HepG2 (cell line): ENCODE measurements at regions not wholly inside any gene's neighbourhood (a gene's known extent, or its start where the extent isn't known, plus 50 kb on each side); places are given as distances from the start of the nearest gene placed in this dataset.

Source experiments
- ATAC-seq: fragments of 200-7000 bp; cut with Tn5 transposase; 3 replicates; pipeline ENCODE4 v1.9.1; 2020; ENCODE audit warnings: mild to moderate bottlenecking, moderate library complexity
- BruUV-seq: library from RNA; stranded (reverse); fragments of 400-500 nt; replicated peaks from 2 replicates; lab custom pipeline; 2021; lab: Mats Ljungman, UMichigan
- CTCF ChIA-PET: fragments of 300-600 bp; formaldehyde crosslinking; extraction: SDS; loops from one replicate; lab custom pipeline; 2021; ENCODE audit warnings: low total read pairs, inconsistent platforms, low intra/inter-chr PET ratio; lab: Yijun Ruan, JAX
- POLR2A ChIA-PET: fragments of 350-600 bp; sonication (Branson Sonifier 250); formaldehyde crosslinking; loops from one replicate; lab custom pipeline; 2020; ENCODE audit warnings: antibody characterized with exemption, inconsistent platforms; lab: Yijun Ruan, JAX
- DNase-seq: peaks from one replicate; pipeline ENCODE4 v3.0.0-alpha.2; 2015; ENCODE audit warnings: low spot score
- FAIRE-seq: peaks from 3 replicates; lab custom pipeline; 2011; peaks lifted over from hg19 to GRCh38; lab: Jason Lieb, UNC
- H2AFZ ChIP-seq: one replicate; pipeline ENCODE4 v1.6.1; 2011; ENCODE audit warnings: low read length, inconsistent platforms
- H3K27ac ChIP-seq: fragments of 300-600 bp; 3 replicates; pipeline ENCODE4 v1.8.0; 2011; ENCODE audit warnings: mixed run types, mild to moderate bottlenecking, mixed read lengths, low read length, inconsistent platforms; ENCODE audit not compliant: insufficient read depth; ENCODE audit errors: extremely low read length
- H3K27me3 ChIP-seq, 2 experiments: fragments of 200-600 bp in 1 of 2; 2 replicates in 1 of 2; 3 replicates in 1 of 2; pipeline versions ENCODE4 v1.6.0 to v1.8.0; 2011; ENCODE audit warnings: low read length in 2 of 2, mild to moderate bottlenecking in 2 of 2, moderate library complexity in 2 of 2, inconsistent platforms in 1 of 2; ENCODE audit not compliant: insufficient read depth in 2 of 2, control insufficient read depth in 1 of 2
- H3K36me3 ChIP-seq, 2 experiments: fragments of 200-600 bp in 1 of 2; replicated peaks in 1 of 2; 2 replicates in 1 of 2; 3 replicates in 1 of 2; pipeline versions ENCODE4 v1.5.1 to v1.8.0; 2011; ENCODE audit warnings: low read length in 2 of 2, inconsistent platforms in 1 of 2; ENCODE audit not compliant: insufficient read depth in 2 of 2, control insufficient read depth in 1 of 2
- H3K4me1 ChIP-seq: 2 replicates; pipeline ENCODE4 v1.5.1; 2012; ENCODE audit warnings: low read length, inconsistent platforms; ENCODE audit not compliant: insufficient read depth
- H3K4me2 ChIP-seq: 2 replicates; pipeline ENCODE4 v1.6.0; 2011; ENCODE audit warnings: low read depth, low read length, inconsistent platforms
- H3K4me3 ChIP-seq, 3 experiments: fragments of 200-600 bp in 1 of 3; sonication (generic), shearing (Covaris generic) in 1 of 3; replicated peaks in 1 of 3; 2 replicates each; pipeline ENCODE4 v1.5.1; 2011 to 2016; ENCODE audit warnings: low read length in 3 of 3, inconsistent platforms in 2 of 3, low read depth in 2 of 3, mild to moderate bottlenecking in 2 of 3, control low read depth in 1 of 3, mixed read lengths in 1 of 3; ENCODE audit not compliant: insufficient read depth in 1 of 3
- H3K79me2 ChIP-seq: one replicate; pipeline ENCODE4 v1.6.1; 2011; ENCODE audit warnings: low read length, inconsistent platforms; ENCODE audit not compliant: insufficient read depth
- H3K9ac ChIP-seq: 2 replicates; pipeline ENCODE4 v1.6.0; 2011; ENCODE audit warnings: mild to moderate bottlenecking, low read depth, low read length, inconsistent platforms; ENCODE audit not compliant: insufficient read depth
- H3K9me3 ChIP-seq: 2 replicates; pipeline ENCODE4 v1.5.1; 2012; ENCODE audit warnings: mild to moderate bottlenecking, low read length
- H4K20me1 ChIP-seq: 2 replicates; pipeline ENCODE4 v1.6.0; 2011; ENCODE audit warnings: inconsistent platforms, mild to moderate bottlenecking, low read length, moderate library complexity; ENCODE audit not compliant: insufficient read depth
- HMG20B ChIP-seq: conservative IDR thresholded peaks from 2 replicates; pipeline ENCODE4 v1.6.1; 2016; ENCODE audit warnings: missing genetic modification reagents, missing compliant biosample characterization
- IKZF1 ChIP-seq: fragments of 450-650 bp; IDR thresholded peaks from 2 replicates; pipeline ENCODE4 v1.7.1; 2016
- NFIB ChIP-seq: sonication (generic); formaldehyde crosslinking; IDR thresholded peaks from 2 replicates; pipeline ENCODE4 v1.9.0; 2021; ENCODE audit warnings: missing genetic modification reagents, mild to moderate bottlenecking, borderline replicate concordance
- SUZ12 ChIP-seq: fragments of 150-350 bp; IDR thresholded peaks from 2 replicates; pipeline ENCODE4 v1.6.1; 2014; ENCODE audit warnings: low read depth, low read length
- THAP11 ChIP-seq: IDR thresholded peaks from 2 replicates; pipeline ENCODE4 v1.6.1; 2016; ENCODE audit warnings: missing biosample characterization, missing genetic modification reagents
- WIZ ChIP-seq: sonication (generic); formaldehyde crosslinking; IDR thresholded peaks from 2 replicates; pipeline ENCODE4 v1.5.1; 2020; ENCODE audit warnings: mild to moderate bottlenecking, missing genetic modification reagents
- ZNF232 ChIP-seq: sonication (generic); formaldehyde crosslinking; IDR thresholded peaks from 2 replicates; pipeline ENCODE4 v1.4.0; 2020; ENCODE audit warnings: missing genetic modification reagents, borderline replicate concordance
- ZNF850 ChIP-seq: sonication (generic); formaldehyde crosslinking; conservative IDR thresholded peaks from 2 replicates; pipeline ENCODE4 v1.9.0; 2021; ENCODE audit warnings: mild to moderate bottlenecking, missing genetic modification reagents
- WGBS: methylation state at CpG from one replicate; pipeline ENCODE4 v1.1.6; 2017; ENCODE audit warnings: low lambda C conversion rate; 5-methylcytosine and 5-hydroxymethylcytosine counted together
- in situ Hi-C: cut with HindIII; loops from 2 replicates; pipeline ENCODE4 v1.10.0; 2017; ENCODE audit warnings: low pct_unique_long_range_greater_than_20kb; ENCODE audit not compliant: extremely low pct_ligation_motif_present
- intact Hi-C: fragments of 100-400 bp; cut with micrococcal nuclease; formaldehyde crosslinking; loops from one replicate; pipeline ENCODE4 v1.10.0; 2022; ENCODE audit not compliant: unreplicated experiment
- TF ChIP-seq, protein P1 (sequence below): IDR thresholded peaks from 2 replicates; pipeline ENCODE4 v1.6.1; 2016; ENCODE audit warnings: low read depth, missing genetic modification reagents, missing compliant biosample characterization
- TF ChIP-seq, protein P2 (sequence below): sonication (generic); formaldehyde crosslinking; IDR thresholded peaks from 2 replicates; pipeline ENCODE4 v1.8.0; 2022; ENCODE audit warnings: mild to moderate bottlenecking, missing genetic modification reagents; ENCODE audit not compliant: insufficient replicate concordance

DNA sequence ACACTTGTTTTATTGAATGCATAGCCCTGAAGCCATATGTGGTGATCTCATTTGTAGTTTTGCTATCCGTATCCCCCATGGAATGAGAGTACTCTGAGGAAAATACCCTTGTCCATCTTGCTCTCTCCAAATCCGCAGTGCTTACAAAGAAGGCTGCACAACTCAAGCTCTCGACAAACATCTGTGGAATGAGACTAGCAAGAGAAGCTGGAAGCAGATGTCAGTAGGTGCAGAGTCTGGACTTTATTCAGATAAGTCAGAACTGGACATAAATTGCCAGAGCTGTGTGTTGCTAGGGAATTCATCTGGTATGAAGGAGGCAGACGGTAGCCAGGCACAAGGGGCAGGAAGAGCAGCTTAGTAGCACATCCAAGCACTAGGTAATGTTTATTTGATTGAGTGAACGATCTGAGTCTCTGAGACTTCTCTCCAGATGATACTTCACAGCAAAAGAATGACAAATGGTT, 1046.2 kb downstream of the XPNPEP1 start (continued):
- TF ChIP-seq, protein P1, sequence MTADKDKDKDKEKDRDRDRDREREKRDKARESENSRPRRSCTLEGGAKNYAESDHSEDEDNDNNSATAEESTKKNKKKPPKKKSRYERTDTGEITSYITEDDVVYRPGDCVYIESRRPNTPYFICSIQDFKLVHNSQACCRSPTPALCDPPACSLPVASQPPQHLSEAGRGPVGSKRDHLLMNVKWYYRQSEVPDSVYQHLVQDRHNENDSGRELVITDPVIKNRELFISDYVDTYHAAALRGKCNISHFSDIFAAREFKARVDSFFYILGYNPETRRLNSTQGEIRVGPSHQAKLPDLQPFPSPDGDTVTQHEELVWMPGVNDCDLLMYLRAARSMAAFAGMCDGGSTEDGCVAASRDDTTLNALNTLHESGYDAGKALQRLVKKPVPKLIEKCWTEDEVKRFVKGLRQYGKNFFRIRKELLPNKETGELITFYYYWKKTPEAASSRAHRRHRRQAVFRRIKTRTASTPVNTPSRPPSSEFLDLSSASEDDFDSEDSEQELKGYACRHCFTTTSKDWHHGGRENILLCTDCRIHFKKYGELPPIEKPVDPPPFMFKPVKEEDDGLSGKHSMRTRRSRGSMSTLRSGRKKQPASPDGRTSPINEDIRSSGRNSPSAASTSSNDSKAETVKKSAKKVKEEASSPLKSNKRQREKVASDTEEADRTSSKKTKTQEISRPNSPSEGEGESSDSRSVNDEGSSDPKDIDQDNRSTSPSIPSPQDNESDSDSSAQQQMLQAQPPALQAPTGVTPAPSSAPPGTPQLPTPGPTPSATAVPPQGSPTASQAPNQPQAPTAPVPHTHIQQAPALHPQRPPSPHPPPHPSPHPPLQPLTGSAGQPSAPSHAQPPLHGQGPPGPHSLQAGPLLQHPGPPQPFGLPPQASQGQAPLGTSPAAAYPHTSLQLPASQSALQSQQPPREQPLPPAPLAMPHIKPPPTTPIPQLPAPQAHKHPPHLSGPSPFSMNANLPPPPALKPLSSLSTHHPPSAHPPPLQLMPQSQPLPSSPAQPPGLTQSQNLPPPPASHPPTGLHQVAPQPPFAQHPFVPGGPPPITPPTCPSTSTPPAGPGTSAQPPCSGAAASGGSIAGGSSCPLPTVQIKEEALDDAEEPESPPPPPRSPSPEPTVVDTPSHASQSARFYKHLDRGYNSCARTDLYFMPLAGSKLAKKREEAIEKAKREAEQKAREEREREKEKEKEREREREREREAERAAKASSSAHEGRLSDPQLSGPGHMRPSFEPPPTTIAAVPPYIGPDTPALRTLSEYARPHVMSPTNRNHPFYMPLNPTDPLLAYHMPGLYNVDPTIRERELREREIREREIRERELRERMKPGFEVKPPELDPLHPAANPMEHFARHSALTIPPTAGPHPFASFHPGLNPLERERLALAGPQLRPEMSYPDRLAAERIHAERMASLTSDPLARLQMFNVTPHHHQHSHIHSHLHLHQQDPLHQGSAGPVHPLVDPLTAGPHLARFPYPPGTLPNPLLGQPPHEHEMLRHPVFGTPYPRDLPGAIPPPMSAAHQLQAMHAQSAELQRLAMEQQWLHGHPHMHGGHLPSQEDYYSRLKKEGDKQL (CRISPR knock-in tag) = no peak
- no peak for TF ChIP-seq HMG20B (CRISPR knock-in tag)
- TF ChIP-seq IKZF1 = no peak
- no peak for TF ChIP-seq ZNF850 (CRISPR knock-in tag)
- no peak for TF ChIP-seq WIZ (CRISPR knock-in tag)
- TF ChIP-seq ZNF232 = no peak
- TF ChIP-seq NFIB = no peak
- TF ChIP-seq SUZ12 = no peak
- TF ChIP-seq THAP11 (CRISPR knock-in tag) = no peak
- TF ChIP-seq, all 625 proteins: peak for 0

GRCh38 chr10:108872854-108873253, 1050.5 kb downstream of the XPNPEP1 start:
- ChIA-PET POLR2A (no interaction called here), CTCF (no interaction called here)
- Histone ChIP-seq H3K36me3 (no peaks in the 10 kb centered on the region), H3K4me3 (no peak overlapping the region), H3K9me3 (peaks cover 7% of the 10 kb centered on the region), H2AFZ (no peak overlapping the region), H3K79me2 (no peaks in the 10 kb centered on the region), H4K20me1 (no peaks in the 10 kb centered on the region), H3K9ac (no peak overlapping the region), H3K27ac (no peak overlapping the region), H3K4me1 (no peaks in the 10 kb centered on the region), H3K4me2 (no peak overlapping the region), H3K27me3 (no peaks in the 10 kb centered on the region)
- WGBS = 0% methylated on average over 2 of the region's 2 CpGs
- intact Hi-C loops = no loop called here
- in situ Hi-C loops = no loop called here
- TF ChIP-seq, protein P2, sequence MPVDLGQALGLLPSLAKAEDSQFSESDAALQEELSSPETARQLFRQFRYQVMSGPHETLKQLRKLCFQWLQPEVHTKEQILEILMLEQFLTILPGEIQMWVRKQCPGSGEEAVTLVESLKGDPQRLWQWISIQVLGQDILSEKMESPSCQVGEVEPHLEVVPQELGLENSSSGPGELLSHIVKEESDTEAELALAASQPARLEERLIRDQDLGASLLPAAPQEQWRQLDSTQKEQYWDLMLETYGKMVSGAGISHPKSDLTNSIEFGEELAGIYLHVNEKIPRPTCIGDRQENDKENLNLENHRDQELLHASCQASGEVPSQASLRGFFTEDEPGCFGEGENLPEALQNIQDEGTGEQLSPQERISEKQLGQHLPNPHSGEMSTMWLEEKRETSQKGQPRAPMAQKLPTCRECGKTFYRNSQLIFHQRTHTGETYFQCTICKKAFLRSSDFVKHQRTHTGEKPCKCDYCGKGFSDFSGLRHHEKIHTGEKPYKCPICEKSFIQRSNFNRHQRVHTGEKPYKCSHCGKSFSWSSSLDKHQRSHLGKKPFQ = no peak
- FAIRE-seq (no peak), DNase-seq (no peak), ATAC-seq (no peak)
- no TSS peak for BruUV-seq
